ENCODE measurements at regions not wholly inside any gene's neighbourhood (a gene's known extent, or its start where the extent isn't known, plus 50 kb on each side); places are given as distances from the start of the nearest gene placed in this dataset.

GRCh38 chr19:31985001-31985605 lies 360.3 kb upstream of the ZNF507 start:
- Histone ChIP-seq H3K36me3 (ENCODE audit: control insufficient read depth, insufficient read depth, low read length) (no peaks in the 10 kb centered on the region), H3K27me3 (ENCODE audit: control insufficient read depth, insufficient read depth, low read length) (no peaks in the 10 kb centered on the region), H3K9me3 (ENCODE audit: control insufficient read depth, insufficient read depth, low read length) (no peaks in the 10 kb centered on the region), H3K27ac (ENCODE audit: low read length) (no peak overlapping the region), H3K4me1 (ENCODE audit: control insufficient read depth, insufficient read depth, low read length) (no peaks in the 10 kb centered on the region), H3K4me3 (ENCODE audit: low read length) (no peak overlapping the region)
- WGBS (ENCODE audit: insufficient coverage, insufficient read length): no CpG with 5 or more reads among the region's 7 CpGs
- no peak for DNase-seq (ENCODE audit: low read depth, low spot score)

GRCh38 chr19:31986951-31987350 lies 358.5 kb upstream of the ZNF507 start:
- Histone ChIP-seq H3K36me3 (ENCODE audit: control insufficient read depth, insufficient read depth, low read length) (no peaks in the 10 kb centered on the region), H3K27me3 (ENCODE audit: control insufficient read depth, insufficient read depth, low read length) (no peaks in the 10 kb centered on the region), H3K27ac (ENCODE audit: low read length) (no peak overlapping the region), H3K9me3 (ENCODE audit: control insufficient read depth, insufficient read depth, low read length) (no peaks in the 10 kb centered on the region), H3K4me3 (ENCODE audit: low read length) (no peak overlapping the region), H3K4me1 (ENCODE audit: control insufficient read depth, insufficient read depth, low read length) (no peaks in the 10 kb centered on the region)
- no CpG with 5 or more reads among the region's 1 CpG for WGBS (ENCODE audit: insufficient coverage, insufficient read length)
- no peak for DNase-seq (ENCODE audit: low read depth, low spot score)

- H3K27ac ChIP-seq (ENCODE audit: low read length): no peak overlapping the region
- no peaks in the 10 kb centered on the region for H3K27me3 ChIP-seq (ENCODE audit: control insufficient read depth, insufficient read depth, low read length)
- no peak for DNase-seq (ENCODE audit: low read depth, low spot score)
- no peaks in the 10 kb centered on the region for H3K4me1 ChIP-seq (ENCODE audit: control insufficient read depth, insufficient read depth, low read length)
- 100% methylated on average over 1 of the region's 2 CpGs for WGBS (ENCODE audit: insufficient coverage, insufficient read length)
- no peaks in the 10 kb centered on the region for H3K36me3 ChIP-seq (ENCODE audit: control insufficient read depth, insufficient read depth, low read length)
- H3K9me3 ChIP-seq (ENCODE audit: control insufficient read depth, insufficient read depth, low read length): no peaks in the 10 kb centered on the region
- H3K4me3 ChIP-seq (ENCODE audit: low read length): no peak overlapping the region
Measured at GRCh38 chr19:31988256-31988655, 357.2 kb upstream of the ZNF507 start.

- Histone ChIP-seq H3K4me3 (ENCODE audit: low read length) (no peak overlapping the region), H3K36me3 (ENCODE audit: control insufficient read depth, insufficient read depth, low read length) (no peaks in the 10 kb centered on the region), H3K4me1 (ENCODE audit: control insufficient read depth, insufficient read depth, low read length) (no peaks in the 10 kb centered on the region), H3K9me3 (ENCODE audit: control insufficient read depth, insufficient read depth, low read length) (no peaks in the 10 kb centered on the region), H3K27me3 (ENCODE audit: control insufficient read depth, insufficient read depth, low read length) (no peaks in the 10 kb centered on the region), H3K27ac (ENCODE audit: low read length) (no peak overlapping the region)
- DNase-seq (ENCODE audit: low read depth, low spot score): no peak
- WGBS (ENCODE audit: insufficient coverage, insufficient read length): no CpG with 5 or more reads among the region's 16 CpGs
Measured at GRCh38 chr19:31991984-31992655, 353.3 kb upstream of the ZNF507 start.

- Histone ChIP-seq H3K9me3 (ENCODE audit: control insufficient read depth, insufficient read depth, low read length) (no peaks in the 10 kb centered on the region), H3K4me3 (ENCODE audit: low read length) (no peak overlapping the region), H3K27ac (ENCODE audit: low read length) (no peak overlapping the region), H3K27me3 (ENCODE audit: control insufficient read depth, insufficient read depth, low read length) (no peaks in the 10 kb centered on the region), H3K4me1 (ENCODE audit: control insufficient read depth, insufficient read depth, low read length) (no peaks in the 10 kb centered on the region), H3K36me3 (ENCODE audit: control insufficient read depth, insufficient read depth, low read length) (no peaks in the 10 kb centered on the region)
- WGBS (ENCODE audit: insufficient coverage, insufficient read length): no CpG with 5 or more reads among the region's 3 CpGs
- DNase-seq (ENCODE audit: low read depth, low spot score): no peak
Measured at GRCh38 chr19:31992750-31993149, 352.7 kb upstream of the ZNF507 start.

GRCh38 chr19:31995546-31995945 lies 349.9 kb upstream of the ZNF507 start:
- Histone ChIP-seq H3K4me1 (ENCODE audit: control insufficient read depth, insufficient read depth, low read length) (no peaks in the 10 kb centered on the region), H3K27ac (ENCODE audit: low read length) (no peak overlapping the region), H3K4me3 (ENCODE audit: low read length) (no peak overlapping the region), H3K36me3 (ENCODE audit: control insufficient read depth, insufficient read depth, low read length) (no peaks in the 10 kb centered on the region), H3K27me3 (ENCODE audit: control insufficient read depth, insufficient read depth, low read length) (no peaks in the 10 kb centered on the region), H3K9me3 (ENCODE audit: control insufficient read depth, insufficient read depth, low read length) (no peaks in the 10 kb centered on the region)
- DNase-seq (ENCODE audit: low read depth, low spot score): no peak

GRCh38 chr19:32010071-32010470 lies 335.3 kb upstream of the ZNF507 start:
- DNase-seq (ENCODE audit: low read depth, low spot score): no peak
- Histone ChIP-seq H3K9me3 (ENCODE audit: control insufficient read depth, insufficient read depth, low read length) (no peaks in the 10 kb centered on the region), H3K36me3 (ENCODE audit: control insufficient read depth, insufficient read depth, low read length) (no peaks in the 10 kb centered on the region), H3K4me3 (ENCODE audit: low read length) (no peak overlapping the region), H3K27me3 (ENCODE audit: control insufficient read depth, insufficient read depth, low read length) (no peaks in the 10 kb centered on the region), H3K27ac (ENCODE audit: low read length) (no peak overlapping the region), H3K4me1 (ENCODE audit: control insufficient read depth, insufficient read depth, low read length) (no peaks in the 10 kb centered on the region)
- WGBS (ENCODE audit: insufficient coverage, insufficient read length): no CpG with 5 or more reads among the region's 12 CpGs

GRCh38 chr19:32012206-32012605 lies 333.2 kb upstream of the ZNF507 start:
- Histone ChIP-seq H3K4me3 (ENCODE audit: low read length) (no peak overlapping the region), H3K27me3 (ENCODE audit: control insufficient read depth, insufficient read depth, low read length) (no peaks in the 10 kb centered on the region), H3K9me3 (ENCODE audit: control insufficient read depth, insufficient read depth, low read length) (no peaks in the 10 kb centered on the region), H3K27ac (ENCODE audit: low read length) (no peak overlapping the region), H3K4me1 (ENCODE audit: control insufficient read depth, insufficient read depth, low read length) (no peaks in the 10 kb centered on the region), H3K36me3 (ENCODE audit: control insufficient read depth, insufficient read depth, low read length) (no peaks in the 10 kb centered on the region)
- no peak for DNase-seq (ENCODE audit: low read depth, low spot score)
- no CpG with 5 or more reads among the region's 6 CpGs for WGBS (ENCODE audit: insufficient coverage, insufficient read length)

- Histone ChIP-seq H3K27me3 (ENCODE audit: control insufficient read depth, insufficient read depth, low read length) (no peaks in the 10 kb centered on the region), H3K27ac (ENCODE audit: low read length) (no peak overlapping the region), H3K4me1 (ENCODE audit: control insufficient read depth, insufficient read depth, low read length) (no peaks in the 10 kb centered on the region), H3K9me3 (ENCODE audit: control insufficient read depth, insufficient read depth, low read length) (no peaks in the 10 kb centered on the region), H3K4me3 (ENCODE audit: low read length) (no peak overlapping the region), H3K36me3 (ENCODE audit: control insufficient read depth, insufficient read depth, low read length) (no peaks in the 10 kb centered on the region)
- no CpG with 5 or more reads among the region's 6 CpGs for WGBS (ENCODE audit: insufficient coverage, insufficient read length)
- no peak for DNase-seq (ENCODE audit: low read depth, low spot score)
Measured at GRCh38 chr19:32012886-32013631, 332.4 kb upstream of the ZNF507 start.

- no peaks in the 10 kb centered on the region for H3K9me3 ChIP-seq (ENCODE audit: control insufficient read depth, insufficient read depth, low read length)
- H3K4me3 ChIP-seq (ENCODE audit: low read length): no peak overlapping the region
- H3K27me3 ChIP-seq (ENCODE audit: control insufficient read depth, insufficient read depth, low read length): no peaks in the 10 kb centered on the region
- WGBS (ENCODE audit: insufficient coverage, insufficient read length): no CpG with 5 or more reads among the region's 9 CpGs
- no peaks in the 10 kb centered on the region for H3K36me3 ChIP-seq (ENCODE audit: control insufficient read depth, insufficient read depth, low read length)
- no peak overlapping the region for H3K27ac ChIP-seq (ENCODE audit: low read length)
- H3K4me1 ChIP-seq (ENCODE audit: control insufficient read depth, insufficient read depth, low read length): no peaks in the 10 kb centered on the region
- DNase-seq (ENCODE audit: low read depth, low spot score): no peak
Measured at GRCh38 chr19:32017176-32017953, 328.0 kb upstream of the ZNF507 start.

Data from iPS DF 6.9 (cell line).